Thyroid gland (tissue), 4 donors: ENCODE measurements at regions not wholly inside any gene's neighbourhood (a gene's known extent, or its start where the extent isn't known, plus 50 kb on each side); places are given as distances from the start of the nearest gene placed in this dataset.

ENCODE experiments used
- CTCF ChIP-seq, 6 experiments: fragments of 200-600 bp in 3 of 6; fragments of 450-650 bp in 3 of 6; sonication (generic) in 3 of 6; IDR thresholded peaks; one replicate each; pipeline ENCODE4 v1.5.1; 2016 to 2019; ENCODE audit warnings: antibody characterized with exemption in 6 of 6, mild to moderate bottlenecking in 2 of 6, inconsistent platforms in 1 of 6, moderate library complexity in 1 of 6
- POLR2A ChIP-seq, 2 donors: fragments of 450-650 bp; IDR thresholded peaks; one replicate each; pipeline ENCODE4 v1.6.1; 2017; ENCODE audit warnings: antibody characterized with exemption in 2 of 2, mild to moderate bottlenecking in 2 of 2, moderate library complexity in 1 of 2

GRCh38 chr17:43338886-43339516, 59.8 kb upstream of the ARL4D start:
- peak; percentile 55 to 92 (median 84) for TF ChIP-seq CTCF (IDR thresholded peaks at IDR 0.05)
- no peak for TF ChIP-seq POLR2A (IDR thresholded peaks at IDR 0.05)
